Stomach (tissue), 4 donors: ENCODE measurements at regions not wholly inside any gene's neighbourhood (a gene's known extent, or its start where the extent isn't known, plus 50 kb on each side); places are given as distances from the start of the nearest gene placed in this dataset.

Experiments used
- CTCF ChIP-seq, 7 experiments: fragments of 450-650 bp in 4 of 7; fragments of 200-600 bp in 3 of 7; sonication (generic) in 3 of 7; IDR thresholded peaks; one replicate each; pipeline ENCODE4 v1.5.1; 2016 to 2019; ENCODE audit warnings: antibody characterized with exemption in 7 of 7, control low read depth in 2 of 7, mild to moderate bottlenecking in 1 of 7
- POLR2A ChIP-seq, 4 donors: fragments of 450-650 bp; IDR thresholded peaks; one replicate each; pipeline ENCODE4 v1.6.1; 2016; ENCODE audit warnings: antibody characterized with exemption in 4 of 4, control low read depth in 2 of 4, mild to moderate bottlenecking in 1 of 4, moderate library complexity in 1 of 4

- TF ChIP-seq CTCF (IDR thresholded peaks at IDR 0.05) (no peak), POLR2A (IDR thresholded peaks at IDR 0.05) (no peak)
Observed at GRCh38 chr1:95496773-95497172, 262.8 kb downstream of the RWDD3 start.
